Osteocyte (in vitro differentiated cells): ENCODE measurements at regions not wholly inside any gene's neighbourhood (a gene's known extent, or its start where the extent isn't known, plus 50 kb on each side); places are given as distances from the start of the nearest gene placed in this dataset.

ENCODE experiments used
- DNase-seq: peaks from one replicate; pipeline ENCODE4 v3.0.0; 2021; ENCODE audit warnings: mixed read lengths; ENCODE audit not compliant: unreplicated experiment; ENCODE audit errors: extremely low spot score
- H3K27ac Mint-ChIP-seq: one replicate; pipeline ENCODE4 v1.8.0; 2021; ENCODE audit warnings: mild to moderate bottlenecking, mixed read lengths; ENCODE audit not compliant: unreplicated experiment
- H3K27me3 Mint-ChIP-seq: one replicate; pipeline ENCODE4 v1.8.0; 2021; ENCODE audit warnings: mixed read lengths; ENCODE audit not compliant: unreplicated experiment
- H3K36me3 Mint-ChIP-seq: one replicate; pipeline ENCODE4 v1.8.0; 2021; ENCODE audit warnings: mixed read lengths; ENCODE audit not compliant: unreplicated experiment
- H3K4me1 Mint-ChIP-seq: one replicate; pipeline ENCODE4 v1.8.0; 2021; ENCODE audit warnings: mixed read lengths; ENCODE audit not compliant: unreplicated experiment
- H3K4me3 Mint-ChIP-seq: one replicate; pipeline ENCODE4 v1.8.0; 2021; ENCODE audit warnings: mild to moderate bottlenecking, moderate library complexity, mixed read lengths; ENCODE audit not compliant: unreplicated experiment
- H3K9me3 Mint-ChIP-seq: one replicate; pipeline ENCODE4 v1.8.0; 2021; ENCODE audit warnings: mixed read lengths; ENCODE audit not compliant: unreplicated experiment
- CTCF ChIP-seq: fragments of 200-600 bp; sonication (generic); IDR thresholded peaks from 2 replicates; pipeline ENCODE4 v1.5.0; 2021; ENCODE audit warnings: antibody characterized with exemption, mild to moderate bottlenecking, moderate library complexity

GRCh38 chr9:117868594-117868993 lies 164.4 kb downstream of the TLR4 start:
- Mint-ChIP-seq H3K27me3 (peaks cover 5% of the 10 kb centered on the region), H3K36me3 (no peaks in the 10 kb centered on the region), H3K4me3 (no peak overlapping the region), H3K4me1 (no peaks in the 10 kb centered on the region), H3K9me3 (no peaks in the 10 kb centered on the region), H3K27ac (no peak overlapping the region)
- TF ChIP-seq CTCF: no peak
- DNase-seq: no peak

GRCh38 chr9:117869287-117869686 lies 165.1 kb downstream of the TLR4 start:
- H3K27ac Mint-ChIP-seq: no peak overlapping the region

GRCh38 chr9:117869712-117870111 lies 165.5 kb downstream of the TLR4 start:
- H3K4me3 Mint-ChIP-seq: no peak overlapping the region
- no peak for TF ChIP-seq CTCF
- H3K27ac Mint-ChIP-seq: no peak overlapping the region
- DNase-seq: no peak
- peaks cover 12% of the 10 kb centered on the region for H3K27me3 Mint-ChIP-seq
- H3K9me3 Mint-ChIP-seq: no peaks in the 10 kb centered on the region
- H3K4me1 Mint-ChIP-seq: no peaks in the 10 kb centered on the region
- H3K36me3 Mint-ChIP-seq: no peaks in the 10 kb centered on the region

More at GRCh38 chr9:117869287-117869686, 165.1 kb downstream of the TLR4 start:
- Mint-ChIP-seq H3K36me3 (no peaks in the 10 kb centered on the region), H3K9me3 (no peaks in the 10 kb centered on the region), H3K4me3 (no peak overlapping the region), H3K27me3 (peaks cover 12% of the 10 kb centered on the region), H3K4me1 (no peaks in the 10 kb centered on the region)
- no peak for TF ChIP-seq CTCF
- no peak for DNase-seq

GRCh38 chr9:117873664-117874063 lies 169.5 kb downstream of the TLR4 start:
- no peaks in the 10 kb centered on the region for H3K9me3 Mint-ChIP-seq
- no peak overlapping the region for H3K4me3 Mint-ChIP-seq
- peaks cover 14% of the 10 kb centered on the region for H3K27me3 Mint-ChIP-seq
- H3K36me3 Mint-ChIP-seq: no peaks in the 10 kb centered on the region
- H3K27ac Mint-ChIP-seq: no peak overlapping the region
- TF ChIP-seq CTCF: no peak
- no peaks in the 10 kb centered on the region for H3K4me1 Mint-ChIP-seq
- no peak for DNase-seq

- Mint-ChIP-seq H3K4me3 (no peak overlapping the region), H3K27ac (no peak overlapping the region), H3K36me3 (no peaks in the 10 kb centered on the region)
Observed at GRCh38 chr9:117875886-117876285, 171.7 kb downstream of the TLR4 start.

More at GRCh38 chr9:117875886-117876285, 171.7 kb downstream of the TLR4 start:
- no peak for TF ChIP-seq CTCF
- H3K27me3 Mint-ChIP-seq: peaks cover 14% of the 10 kb centered on the region
- H3K9me3 Mint-ChIP-seq: no peaks in the 10 kb centered on the region
- no peak for DNase-seq
- H3K4me1 Mint-ChIP-seq: no peaks in the 10 kb centered on the region
